ENCODE measurements at regions not wholly inside any gene's neighbourhood (a gene's known extent, or its start where the extent isn't known, plus 50 kb on each side); places are given as distances from the start of the nearest gene placed in this dataset.

DNA sequence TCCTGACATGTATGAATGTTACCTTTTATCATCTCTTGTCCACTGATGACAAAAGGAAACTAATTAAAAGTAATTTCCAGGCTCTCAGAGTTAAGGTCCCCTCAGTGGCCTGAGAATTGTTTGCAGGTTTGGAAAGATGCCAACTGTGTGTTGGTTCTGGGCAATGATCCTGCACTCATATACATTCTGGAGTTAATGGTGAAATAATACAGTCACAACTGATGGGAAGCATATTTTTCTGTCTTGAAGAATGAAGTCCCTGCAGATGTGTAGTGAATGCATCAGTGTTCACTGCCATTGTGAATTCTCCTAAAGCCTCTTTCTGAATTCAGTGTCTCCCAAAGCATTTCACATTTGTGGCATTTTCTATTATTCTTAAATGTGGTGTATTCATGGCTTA lies 238.1 kb upstream of the PPP1R2C start:
- DNase-seq (ENCODE audit: low spot score) = no peak

DNA sequence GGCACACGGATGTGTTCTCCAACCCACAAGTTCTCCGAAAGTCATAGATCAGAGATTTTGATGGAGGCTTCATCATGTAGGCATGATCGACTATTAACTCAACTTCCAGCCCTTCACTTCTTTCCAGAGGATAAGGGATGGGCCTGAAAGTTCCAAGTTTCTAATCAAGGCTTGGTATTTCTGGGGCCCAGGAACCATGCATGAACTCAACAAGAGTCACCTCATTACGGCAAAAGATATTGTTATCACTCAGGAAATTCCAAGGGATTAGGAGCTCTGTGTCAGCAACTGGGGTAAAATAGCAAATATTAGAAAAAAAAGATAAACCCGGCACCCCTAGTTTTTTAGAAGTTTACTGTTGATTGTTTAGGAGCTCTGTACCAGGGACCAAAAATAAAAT lies 240.1 kb upstream of the PPP1R2C start:
- DNase-seq (ENCODE audit: low spot score) = no peak

DNA sequence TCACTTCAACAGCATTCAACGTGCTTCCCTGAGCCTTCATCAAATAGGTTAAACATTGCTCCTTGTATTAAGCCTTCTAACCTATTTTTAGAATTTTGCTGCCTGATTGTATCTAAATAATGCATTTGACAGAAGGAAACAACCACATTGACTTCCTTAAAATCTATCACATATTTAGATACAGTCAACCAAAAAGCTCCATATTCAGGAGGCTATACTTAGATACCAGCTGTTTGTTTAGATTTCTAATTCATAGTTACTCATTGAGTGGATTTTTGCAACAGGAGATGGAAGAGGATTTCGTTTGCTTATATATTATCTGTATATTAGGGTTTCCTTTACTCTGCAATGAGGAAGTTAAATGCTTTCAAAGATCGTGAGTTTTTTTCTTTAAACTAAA lies 241.1 kb upstream of the PPP1R2C start:
- DNase-seq (ENCODE audit: low spot score) = no peak

DNA sequence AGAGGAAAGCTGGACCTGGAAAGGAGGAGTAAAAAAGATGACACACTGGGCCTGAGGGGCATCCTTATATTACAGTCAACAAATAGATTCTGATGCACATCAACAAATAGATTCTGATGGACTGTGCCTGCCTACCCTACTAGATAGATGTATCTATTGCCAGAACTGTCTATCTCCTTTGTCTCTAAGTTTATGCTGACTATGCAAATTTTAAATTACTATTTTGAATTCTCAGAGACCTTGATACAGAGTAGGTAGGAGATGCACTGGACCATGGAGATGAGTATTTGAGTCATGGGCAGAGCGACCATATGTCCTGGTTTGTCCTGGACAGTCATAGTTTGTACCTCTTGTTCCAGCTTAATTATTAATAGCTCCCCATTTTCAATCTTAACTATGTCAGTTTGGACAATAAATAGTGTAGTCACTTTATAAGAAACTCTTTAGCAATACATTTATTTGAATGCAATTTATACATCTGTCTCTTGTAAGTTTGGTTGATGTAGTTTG lies 247.9 kb upstream of the PPP1R2C start:
- DNase-seq (ENCODE audit: low spot score) = no peak

DNA sequence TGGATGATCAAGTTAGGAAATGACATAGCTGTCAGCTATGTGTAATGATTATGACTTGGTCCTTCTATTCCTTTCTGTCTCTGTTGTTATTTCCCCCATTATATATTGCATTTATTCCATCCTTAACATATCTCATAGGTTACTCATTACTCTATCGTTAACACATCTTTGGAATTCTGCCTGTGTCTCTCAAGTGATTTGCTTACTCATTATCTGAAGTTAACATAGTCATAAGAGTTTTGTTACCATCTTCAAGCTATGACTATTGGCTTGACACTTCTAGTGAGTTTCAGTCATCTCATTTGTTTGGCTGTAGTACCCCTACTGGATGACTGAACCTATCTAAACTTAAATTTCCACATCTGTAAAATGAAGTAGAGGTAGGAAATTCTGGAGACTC lies 286.1 kb upstream of the PPP1R2C start:
- no peak for DNase-seq (ENCODE audit: low spot score)

DNA sequence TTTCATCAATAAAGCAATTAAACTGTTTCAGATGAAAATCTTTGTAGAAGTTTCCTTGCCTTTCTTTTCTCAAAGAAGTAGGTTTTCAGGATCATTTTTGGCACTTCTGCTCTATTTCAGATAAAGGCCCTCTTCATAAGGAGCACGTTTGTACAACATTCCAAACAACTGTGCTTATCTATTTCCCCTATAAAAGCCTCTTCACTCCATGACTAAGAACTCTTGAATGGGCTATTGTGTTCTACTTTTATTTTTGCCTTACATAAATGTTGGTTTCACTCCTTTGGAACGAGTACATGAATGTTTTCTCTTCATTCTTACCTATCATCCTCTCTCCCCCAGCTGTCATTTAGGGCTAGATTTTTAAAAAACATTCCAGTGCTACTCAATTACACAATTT lies 288.0 kb upstream of the PPP1R2C start:
- DNase-seq (ENCODE audit: low spot score) = no peak

DNA sequence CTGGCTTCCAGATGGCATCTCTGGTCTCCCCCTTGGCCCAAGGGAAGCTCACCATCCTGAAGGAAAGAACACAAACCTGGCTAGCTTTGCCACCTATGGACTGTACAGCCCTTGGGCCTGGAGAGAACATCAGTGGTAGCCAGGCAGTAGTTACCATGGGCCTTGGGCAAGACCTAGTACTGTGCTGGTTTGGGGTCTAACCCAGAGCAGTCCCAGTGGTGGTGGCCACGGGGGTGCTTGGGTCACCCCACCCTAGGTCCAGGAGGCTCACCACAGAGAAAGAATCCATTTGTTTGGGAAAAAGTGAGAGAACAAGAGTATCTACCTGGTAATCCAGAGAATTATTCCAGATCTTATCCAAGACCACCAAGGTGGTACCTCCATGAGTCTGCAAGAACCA lies 290.7 kb upstream of the PPP1R2C start:
- no peak for DNase-seq (ENCODE audit: low spot score)

DNA sequence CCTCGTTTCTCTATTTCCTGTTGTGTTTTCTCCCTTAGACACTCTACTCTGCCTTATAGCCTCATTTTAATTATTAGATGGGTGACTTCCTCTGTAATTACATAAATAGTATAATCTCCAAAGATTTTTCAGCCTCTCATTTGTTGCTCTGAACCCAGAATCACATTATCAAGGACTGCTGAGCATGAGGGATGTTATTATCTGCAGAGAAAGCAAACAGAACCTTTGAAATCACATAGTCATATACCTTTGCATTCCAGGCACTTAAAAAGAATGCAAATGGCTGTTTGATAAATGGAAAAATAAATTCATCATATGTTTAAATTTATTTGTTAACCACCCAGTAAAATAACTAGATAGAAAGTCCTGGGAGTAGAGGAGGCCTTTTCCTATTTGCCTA lies 305.1 kb upstream of the PPP1R2C start:
- no peak for DNase-seq (ENCODE audit: low spot score)

DNA sequence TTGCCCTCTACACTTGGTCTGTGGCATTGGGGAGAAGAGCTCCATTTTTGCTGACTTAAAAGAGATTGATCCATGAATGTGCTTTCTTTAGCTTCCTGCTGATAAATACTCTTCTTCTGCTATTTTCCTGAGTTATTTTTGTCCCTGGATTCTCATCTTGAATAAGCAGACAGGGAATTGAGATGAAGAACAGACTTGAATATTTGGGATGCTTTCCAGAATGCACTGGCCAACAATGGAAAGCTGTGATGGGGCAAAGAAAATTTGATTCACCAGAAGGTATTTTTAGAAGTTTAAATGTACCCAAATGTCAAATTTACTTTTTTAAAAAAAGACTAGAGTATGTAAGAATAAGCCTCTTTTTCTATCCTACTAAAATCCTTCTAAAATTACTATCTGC lies 309.9 kb upstream of the PPP1R2C start:
- peak; percentile 56 for DNase-seq (ENCODE audit: low spot score)

DNA sequence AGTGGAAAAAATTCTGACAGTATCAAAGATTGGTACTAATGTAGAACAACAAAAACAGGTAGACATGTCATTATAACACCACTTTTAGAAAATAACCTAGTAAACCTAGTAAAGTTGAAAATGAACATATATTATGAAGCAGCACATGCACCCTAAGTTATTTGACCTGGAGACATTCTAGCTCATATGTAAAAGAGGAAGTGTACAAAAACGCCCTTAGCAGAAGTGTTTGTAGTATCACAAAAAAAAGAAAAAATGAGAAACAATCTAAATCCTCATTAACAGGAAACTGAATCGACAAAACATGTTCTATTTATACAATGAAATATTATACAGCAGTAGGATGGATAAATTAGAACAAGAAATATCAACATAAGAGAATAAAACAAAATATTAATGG lies 318.9 kb upstream of the PPP1R2C start:
- no peak for DNase-seq (ENCODE audit: low spot score)

DNA sequence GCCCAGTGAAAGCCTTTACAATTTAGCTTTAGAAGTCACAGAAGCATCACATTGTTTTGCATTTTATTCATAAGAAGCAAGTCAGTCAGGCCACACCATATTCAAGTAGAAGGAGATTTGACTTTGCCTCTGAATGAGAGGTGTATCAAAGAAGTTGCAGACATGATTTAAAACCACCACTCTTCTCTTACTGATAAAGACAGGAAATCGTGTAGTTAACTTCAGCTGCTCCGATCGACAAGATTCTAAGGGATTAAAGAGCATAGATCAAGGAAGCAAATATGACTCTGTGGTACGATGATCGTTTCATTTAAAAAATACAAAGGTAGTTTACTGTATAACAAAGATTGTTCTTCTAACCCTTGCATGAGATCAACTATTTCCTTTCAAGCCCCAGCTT lies 328.0 kb upstream of the PPP1R2C start:
- no peak for DNase-seq (ENCODE audit: low spot score)

DNA sequence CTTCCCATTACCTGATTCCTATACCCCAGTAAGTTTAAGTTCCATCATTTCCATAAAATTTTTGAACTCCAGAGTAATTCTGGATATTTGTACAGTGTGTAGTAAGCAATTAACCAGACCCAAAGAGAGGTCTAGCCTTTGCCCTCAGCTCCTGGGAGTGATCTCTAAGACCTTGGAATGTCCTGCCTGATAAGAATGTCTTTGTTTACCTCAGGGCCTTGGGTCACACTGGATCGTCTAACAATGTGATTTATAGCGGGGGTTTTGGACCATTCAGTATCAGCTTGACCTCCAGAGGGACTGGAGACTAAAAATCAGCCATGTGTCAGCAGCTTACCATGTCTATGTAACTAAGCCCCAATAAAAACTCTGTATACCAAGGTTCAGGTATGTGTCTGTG lies 330.9 kb upstream of the PPP1R2C start:
- DNase-seq (ENCODE audit: low spot score) = no peak

DNA sequence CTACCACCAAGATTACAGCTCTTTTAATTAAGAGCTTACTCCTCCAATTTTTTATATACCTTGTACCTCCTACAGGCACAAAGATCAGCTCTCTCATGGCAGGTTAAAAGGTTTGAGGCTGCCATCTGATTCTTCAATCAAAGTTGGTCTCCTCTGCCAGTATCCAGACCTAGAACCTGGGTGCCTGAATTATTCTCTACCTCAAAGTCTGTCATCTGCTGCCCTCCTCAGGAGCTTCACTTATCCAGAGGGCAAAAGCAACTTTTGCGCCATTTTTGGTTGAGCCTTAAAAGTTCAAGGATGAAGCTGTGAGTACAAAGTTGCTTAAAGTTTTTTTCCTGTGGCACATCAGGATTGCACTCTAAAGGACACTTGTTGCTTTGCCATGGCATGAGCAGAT lies 343.7 kb upstream of the PPP1R2C start:
- DNase-seq (ENCODE audit: low spot score) = no peak

DNA sequence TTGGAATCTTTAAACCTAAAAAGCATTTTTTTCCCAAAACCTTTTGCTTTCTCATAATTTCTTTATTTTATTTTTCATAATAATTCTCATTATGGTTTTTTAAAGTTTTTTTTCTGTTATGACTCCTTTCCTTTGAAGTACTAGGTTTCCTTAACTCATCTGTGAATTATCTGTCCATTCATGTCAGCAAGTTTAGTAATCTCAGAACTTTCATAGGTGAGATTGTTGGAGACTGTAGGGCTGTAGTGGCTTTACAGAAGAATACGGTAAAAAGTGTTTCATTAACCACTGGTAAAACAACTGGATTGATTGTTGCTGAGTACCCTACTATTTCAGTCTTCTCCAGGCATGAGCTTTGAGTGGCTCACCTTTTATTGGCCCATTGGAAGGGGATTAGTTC lies 361.7 kb upstream of the PPP1R2C start:
- no peak for DNase-seq (ENCODE audit: low spot score)

DNA sequence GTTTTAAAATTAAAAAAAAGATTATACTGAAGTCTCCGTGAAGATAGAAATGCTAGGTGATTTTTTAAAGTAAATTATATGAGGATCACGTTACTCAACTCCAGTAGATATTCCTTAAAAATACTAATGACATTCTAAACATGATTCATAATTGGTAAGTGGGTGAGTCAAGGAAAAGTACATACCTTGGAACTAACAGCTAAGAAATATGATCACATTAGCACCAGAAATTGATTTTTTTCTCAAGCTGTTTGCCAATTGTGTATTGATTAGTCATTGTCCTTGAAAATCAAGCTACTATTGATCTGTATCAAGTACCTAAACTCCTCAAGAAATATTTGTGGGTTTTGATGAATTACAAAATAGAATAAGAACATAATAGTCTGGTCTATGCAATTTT lies 362.6 kb upstream of the PPP1R2C start:
- DNase-seq (ENCODE audit: low spot score) = no peak

DNA sequence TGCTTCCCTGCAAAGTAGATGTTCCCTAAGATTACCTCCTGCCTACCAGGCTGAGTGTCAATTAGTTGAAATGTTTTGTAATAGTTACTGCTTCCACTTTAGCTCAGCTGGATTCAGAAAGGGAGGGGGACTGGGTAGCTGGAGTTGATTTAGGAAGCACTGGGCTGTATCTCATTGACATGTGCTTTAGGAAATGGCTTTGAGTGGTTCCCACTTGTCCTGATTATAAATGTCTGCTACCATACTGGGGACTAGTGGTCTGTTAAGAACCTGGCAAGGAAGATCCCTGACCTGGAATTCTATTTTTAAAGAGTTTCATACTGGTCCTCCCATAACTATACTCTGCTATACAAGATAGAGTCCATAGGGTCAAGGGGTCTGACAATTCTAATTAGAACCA lies 363.9 kb upstream of the PPP1R2C start:
- no peak for DNase-seq (ENCODE audit: low spot score)

DNA sequence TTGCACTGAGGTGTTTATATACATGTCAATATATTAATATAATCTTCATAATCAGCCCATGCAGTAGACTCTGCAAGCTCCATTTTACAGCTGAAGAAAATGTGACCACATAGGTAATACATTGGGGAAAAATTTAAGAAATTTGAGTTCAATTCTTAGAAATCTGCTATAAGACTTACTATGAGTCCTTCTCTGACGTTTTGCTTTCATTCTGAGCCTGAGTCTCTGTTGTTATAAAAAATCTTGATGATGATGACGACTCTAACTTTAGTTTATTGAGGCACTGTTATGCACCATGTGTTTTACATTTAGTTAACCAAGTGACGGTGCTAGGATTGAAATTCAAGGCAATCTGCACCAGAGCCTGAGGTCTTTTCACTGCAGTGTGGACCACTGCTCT lies 370.3 kb upstream of the PPP1R2C start:
- DNase-seq (ENCODE audit: low spot score) = no peak

DNA sequence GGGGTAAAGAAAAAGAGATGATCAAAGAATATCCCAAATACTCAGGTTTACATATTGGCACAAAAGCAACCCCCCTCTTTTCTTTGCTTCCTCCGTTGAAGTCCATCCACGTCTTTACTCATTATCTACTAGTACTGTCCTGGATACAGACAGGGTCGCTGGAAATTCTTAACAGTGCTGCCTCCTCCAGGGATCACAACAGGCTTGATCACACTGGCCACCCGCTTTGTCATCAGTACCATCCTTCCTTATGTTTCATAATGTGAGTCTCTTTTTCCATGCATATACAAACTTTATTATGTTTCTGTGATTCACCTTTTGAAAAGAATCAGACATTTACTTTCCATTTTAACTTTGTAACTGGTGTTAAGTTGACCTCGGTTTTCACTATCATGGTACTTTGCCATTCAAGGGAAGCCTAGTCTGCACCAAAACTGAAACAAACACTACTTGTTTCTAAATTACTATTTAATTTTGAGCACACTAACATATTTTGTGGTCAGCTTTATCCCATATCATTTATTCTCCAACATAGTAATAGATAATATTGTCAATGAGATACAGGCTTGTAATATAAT lies 387.5 kb upstream of the PPP1R2C start:
- DNase-seq (ENCODE audit: low spot score) = no peak

DNA sequence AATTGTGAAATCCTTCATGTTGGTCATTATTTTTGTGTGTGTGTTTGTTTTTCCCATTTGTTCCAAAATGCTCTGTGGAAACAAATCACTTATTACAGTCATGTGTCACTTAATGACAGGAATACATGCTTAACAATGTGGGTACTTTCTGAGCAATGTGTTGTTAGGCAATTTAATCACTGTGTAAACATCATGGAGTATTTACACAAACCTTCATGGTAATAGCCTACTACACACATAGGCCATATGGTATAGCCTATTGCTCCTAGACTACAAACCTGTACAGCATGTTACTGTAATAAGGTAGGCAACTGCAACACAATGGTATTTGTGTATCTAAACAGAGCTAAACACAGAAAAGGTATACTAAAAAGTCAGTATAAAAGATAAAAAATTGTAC lies 388.9 kb upstream of the PPP1R2C start:
- no peak for DNase-seq (ENCODE audit: low spot score)

DNA sequence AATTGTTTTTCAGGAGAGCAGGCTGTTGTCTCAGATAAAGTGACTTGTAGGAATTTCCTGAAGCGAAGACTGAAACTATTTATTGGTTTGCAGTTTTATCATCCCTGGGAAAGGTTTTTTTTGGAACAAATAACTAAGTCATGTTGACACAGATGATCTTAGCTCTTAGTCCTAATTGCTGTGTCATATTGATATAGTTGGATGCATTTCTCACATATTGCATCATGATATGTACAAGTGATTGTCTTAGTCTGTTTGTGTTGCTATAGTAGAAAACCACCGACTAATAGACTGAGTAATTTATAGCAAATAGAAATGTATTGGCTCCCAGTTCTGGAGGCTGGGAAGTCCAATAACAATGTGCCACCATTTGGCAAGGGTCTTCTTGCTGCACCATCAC lies 397.5 kb upstream of the PPP1R2C start:
- DNase-seq (ENCODE audit: low spot score) = no peak

DNA sequence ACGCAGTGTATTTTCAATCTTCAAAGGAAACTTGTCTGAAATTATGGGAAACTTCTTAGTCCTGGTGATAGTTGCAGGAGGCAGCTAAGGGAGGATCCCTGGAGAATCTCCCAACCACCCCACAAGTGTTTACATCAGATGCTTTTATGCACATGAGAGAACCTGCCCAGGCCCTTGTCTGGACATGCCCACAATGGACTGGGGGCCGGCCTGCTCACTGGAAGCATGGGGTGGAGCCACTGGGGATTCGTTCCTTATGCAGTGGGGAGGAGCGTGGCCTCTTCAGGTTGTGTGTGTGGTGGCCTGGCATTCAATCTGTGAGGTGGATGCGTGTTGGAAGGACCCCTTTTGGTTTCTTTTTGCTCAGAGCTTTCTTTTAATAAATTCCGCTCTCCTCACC lies 398.7 kb upstream of the PPP1R2C start:
- DNase-seq (ENCODE audit: low spot score) = no peak

DNA sequence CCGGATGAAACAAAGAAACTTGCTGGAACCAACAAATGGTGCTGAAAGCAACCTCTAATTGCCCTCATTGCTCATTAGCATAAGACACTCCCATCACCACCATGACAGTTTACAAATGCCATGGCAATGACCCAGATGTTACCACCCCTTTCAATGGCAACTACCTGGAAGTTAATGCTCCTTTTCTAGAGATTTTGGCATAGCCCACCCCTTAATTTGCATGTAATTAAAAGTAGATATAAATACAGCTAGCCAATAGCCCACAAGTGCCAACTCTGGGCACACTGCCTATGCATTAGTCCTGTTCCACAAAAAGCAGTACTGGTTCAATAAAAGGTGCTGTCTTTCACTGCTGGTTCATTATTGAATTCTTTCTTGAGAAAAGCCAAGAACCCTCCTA lies 410.3 kb upstream of the PPP1R2C start:
- no peak for DNase-seq (ENCODE audit: low spot score)

DNA sequence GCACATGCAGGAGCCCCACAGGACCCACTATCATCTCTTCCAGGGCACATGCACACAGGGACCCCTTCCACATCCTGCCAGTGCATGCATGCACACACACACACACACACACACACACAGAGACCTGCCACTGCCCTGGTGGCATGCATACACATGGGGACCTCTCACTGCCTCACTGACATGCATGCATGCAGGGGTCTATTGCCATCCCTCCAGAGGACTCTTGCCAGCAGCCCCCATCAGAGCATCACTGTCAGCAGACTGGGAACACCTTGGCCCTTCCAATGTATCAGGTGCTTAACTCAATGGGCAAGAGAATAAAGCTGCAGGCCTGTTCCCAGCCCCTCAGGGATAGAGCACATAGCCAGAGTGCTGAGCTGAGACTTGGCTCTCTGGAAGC lies 433.6 kb upstream of the PPP1R2C start:
- DNase-seq (ENCODE audit: low spot score) = no peak

DNA sequence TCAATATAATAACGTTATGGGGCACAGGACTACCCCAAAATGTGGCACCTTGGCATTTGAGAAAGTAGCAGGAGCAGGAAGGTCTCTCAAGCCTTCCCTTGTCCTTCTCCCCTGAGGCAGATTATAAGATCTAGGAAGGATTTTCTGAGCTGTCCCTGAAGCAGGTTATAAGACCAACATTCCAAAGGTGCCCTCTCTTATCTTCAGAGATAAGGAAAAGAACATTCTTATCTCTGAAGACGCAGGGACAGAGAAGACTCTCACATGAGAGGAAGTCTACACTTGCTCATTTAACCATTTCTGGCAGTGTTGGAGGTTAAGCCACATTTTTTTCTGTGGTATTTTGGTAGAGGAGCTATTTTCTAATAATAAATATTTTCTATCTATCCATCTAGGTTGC lies 437.9 kb upstream of the MAOA start:
- no peak for DNase-seq (ENCODE audit: low spot score)

DNA sequence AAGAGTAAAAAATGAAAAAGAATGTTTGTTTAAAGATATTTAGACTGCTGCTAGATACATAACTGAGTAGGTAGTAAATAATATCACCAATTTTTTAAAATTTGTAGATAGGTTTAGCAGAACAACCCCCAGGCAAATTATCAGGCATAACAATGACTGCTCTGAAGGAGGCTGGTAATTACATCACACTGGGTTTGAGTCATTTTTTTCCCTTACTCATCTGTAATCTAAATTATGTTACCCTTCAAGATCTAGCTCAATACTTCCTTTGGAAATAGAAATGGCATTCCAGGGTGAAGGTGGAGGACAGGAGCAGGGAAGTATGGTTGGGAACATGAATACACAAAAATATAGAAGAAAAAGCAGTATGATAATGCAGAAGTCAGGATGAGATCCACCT lies 431.6 kb upstream of the MAOA start:
- DNase-seq (ENCODE audit: low spot score) = no peak

Measured in umbilical cord (tissue), 1 donor.